GM19025 (cell line): ENCODE measurements at regions not wholly inside any gene's neighbourhood (a gene's known extent, or its start where the extent isn't known, plus 50 kb on each side); places are given as distances from the start of the nearest gene placed in this dataset.

Source experiments
- ATAC-seq: cut with Tn5 transposase; IDR thresholded peaks from one replicate; pipeline ENCODE4 v1.9.1; 2021; ENCODE audit warnings: mild to moderate bottlenecking, low read depth, moderate library complexity; ENCODE audit not compliant: unreplicated experiment

DNA sequence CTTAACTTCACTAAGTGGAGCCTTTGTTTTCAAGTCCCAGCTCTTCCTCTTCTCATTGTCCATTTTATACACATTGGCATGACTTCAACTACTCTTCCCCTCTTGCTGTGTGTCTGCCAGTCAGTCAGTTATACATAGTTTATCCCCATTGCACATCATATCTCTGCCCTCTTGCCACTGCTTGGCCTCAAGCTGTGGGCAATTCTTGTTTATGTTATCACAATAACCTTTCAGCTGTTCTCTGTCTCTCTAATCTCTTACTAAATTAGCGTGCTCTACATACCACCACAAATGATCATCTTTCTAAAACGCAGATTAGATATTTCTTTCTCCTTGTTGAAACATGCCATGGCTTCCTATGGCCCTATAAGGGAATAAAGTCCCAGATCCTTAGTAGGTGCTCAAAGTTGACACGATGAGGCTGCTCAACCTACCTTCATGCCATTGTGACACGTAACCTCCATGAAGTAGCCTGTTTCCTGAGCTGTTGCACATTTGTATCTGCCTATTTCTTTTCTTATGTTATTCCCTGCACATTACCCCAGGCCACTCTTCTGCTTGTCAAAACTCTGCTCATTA, 239.3 kb downstream of the GAS1 start:
- ATAC-seq = no peak

DNA sequence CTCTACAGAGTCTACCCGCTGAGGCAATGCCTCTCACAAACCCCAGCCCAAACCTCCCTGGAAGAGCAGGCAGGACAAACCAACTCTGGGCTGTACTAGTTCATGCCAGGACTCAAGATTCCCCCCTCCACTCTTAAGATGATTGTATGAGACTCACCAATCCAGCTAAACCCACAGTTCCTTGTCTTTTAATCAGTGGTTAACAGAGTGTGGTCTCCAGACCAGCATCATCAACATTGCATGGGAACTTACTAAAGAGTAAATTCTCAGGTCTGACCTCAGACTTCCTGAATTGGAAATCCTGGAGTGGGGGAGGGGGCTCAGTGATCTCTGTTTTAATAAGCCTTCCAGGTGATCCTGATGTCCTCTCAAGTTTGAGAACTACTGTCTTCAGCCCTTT, 240.9 kb downstream of the GAS1 start:
- ATAC-seq = no peak

DNA sequence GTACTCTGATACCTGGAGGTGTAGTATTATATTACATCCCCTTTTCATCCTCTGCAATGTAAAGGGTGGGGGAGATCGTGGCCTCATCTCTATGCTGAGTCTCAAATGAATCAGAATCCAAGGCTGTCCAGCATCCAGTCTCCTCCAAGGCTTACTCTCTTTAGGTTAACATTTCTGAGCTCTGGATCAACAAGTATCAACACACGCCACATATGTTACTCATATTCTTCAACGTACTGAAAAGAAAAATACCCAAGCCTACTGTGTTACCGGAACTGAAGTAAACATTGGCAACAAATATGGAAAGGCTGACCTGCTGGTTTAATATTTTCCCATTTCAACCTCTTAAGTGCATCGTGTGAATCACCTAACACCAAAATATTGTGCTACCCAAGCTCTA, 241.8 kb downstream of the GAS1 start:
- no peak for ATAC-seq

DNA sequence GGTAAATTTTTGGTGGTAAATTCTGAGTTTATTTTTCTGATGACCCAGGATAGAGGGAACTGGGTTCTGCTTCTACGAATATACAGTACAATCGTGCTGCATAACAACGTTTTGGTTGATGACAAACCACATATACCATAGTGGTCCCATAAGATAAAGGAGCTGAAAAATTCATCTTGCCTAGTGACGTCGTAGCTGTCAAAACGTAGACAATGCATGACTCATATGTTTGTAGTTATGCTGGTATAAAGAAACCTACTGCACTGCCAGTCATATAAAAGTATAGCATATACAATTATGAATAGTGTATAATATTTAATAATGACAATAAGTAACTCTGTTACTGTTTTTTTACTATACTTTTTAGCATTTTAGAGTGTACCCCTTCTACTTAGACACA, 244.0 kb downstream of the GAS1 start:
- ATAC-seq = no peak

DNA sequence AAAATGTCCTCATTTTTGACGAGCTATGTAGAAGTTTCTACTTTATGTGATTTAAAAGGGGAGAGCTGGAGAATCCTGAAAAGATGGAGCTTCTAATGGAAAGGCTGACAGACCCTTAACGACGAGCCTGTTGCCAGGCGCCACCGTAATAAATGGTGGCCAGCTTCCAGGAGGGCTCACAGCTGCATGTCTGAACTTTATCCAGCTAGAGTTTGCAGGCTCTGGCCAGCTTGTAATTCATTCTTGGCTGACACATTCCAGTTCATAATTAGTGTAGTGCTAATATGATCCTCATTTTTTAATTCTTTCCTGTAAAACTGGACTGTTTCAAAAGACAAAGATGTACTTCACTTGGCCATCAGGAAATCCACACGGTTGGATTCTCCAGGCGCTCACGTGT, 246.7 kb downstream of the GAS1 start:
- ATAC-seq = no peak

DNA sequence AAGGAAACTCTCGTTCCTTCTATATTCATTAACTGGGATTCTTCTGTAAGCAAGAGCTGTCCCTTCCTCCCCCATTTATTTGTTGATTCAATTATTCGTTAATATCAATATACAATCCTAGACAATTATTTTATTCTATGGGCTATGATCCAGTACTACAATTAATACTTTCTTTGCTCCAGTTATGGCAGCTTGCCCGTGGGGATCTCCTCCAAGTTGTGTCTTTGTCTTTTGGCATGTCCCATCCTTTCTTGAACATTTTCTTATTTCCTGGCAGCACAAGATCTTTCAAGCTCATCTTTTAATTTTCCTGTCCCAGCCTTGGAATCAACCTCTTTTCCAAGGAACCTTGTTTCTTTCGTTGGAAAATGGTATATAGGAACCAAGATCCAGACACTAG, 249.3 kb downstream of the GAS1 start:
- ATAC-seq = no peak

DNA sequence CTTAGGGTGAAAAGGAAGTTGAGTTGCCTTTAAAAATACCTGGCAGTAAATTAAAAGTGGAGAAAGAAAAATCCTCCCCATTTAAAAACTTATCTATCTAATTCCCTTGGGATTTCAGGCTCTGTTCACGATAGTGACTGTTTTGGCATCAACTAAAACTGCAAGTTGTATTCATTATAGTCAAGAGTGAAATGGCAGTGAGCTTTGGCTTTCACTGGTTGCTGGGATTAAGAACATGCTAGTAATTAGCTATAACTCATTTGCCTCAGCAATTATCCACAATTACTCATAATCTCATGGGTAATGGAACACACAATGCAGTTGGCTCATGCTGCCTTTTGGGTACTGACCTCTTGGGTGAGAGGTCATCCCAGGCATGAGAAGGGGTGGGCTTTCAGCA, 250.1 kb downstream of the GAS1 start:
- ATAC-seq = no peak

DNA sequence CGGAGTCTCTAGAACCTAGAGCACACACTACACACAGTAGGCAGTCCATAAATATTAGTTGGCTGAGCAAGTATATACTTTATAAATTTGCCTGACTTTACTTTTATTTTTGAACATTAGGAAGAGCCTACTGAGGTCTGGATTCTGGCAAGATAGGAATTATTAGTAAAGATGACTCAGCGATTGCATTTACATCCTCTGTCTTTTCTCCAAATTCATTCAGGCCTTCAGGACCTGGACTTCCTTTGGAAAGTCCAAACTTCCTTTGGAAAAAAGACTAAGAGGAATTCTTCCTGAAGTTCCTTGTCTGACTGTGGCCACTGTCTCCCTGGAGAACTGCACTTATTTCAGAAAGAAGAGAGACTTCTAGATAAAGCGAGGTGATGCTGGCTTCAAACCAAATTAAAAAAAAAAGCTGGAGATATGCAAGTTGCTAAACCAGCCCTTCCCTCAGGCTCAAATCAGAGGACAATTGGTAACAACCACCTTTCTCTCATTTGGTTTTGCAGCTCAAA, 251.3 kb downstream of the GAS1 start:
- ATAC-seq = no peak

DNA sequence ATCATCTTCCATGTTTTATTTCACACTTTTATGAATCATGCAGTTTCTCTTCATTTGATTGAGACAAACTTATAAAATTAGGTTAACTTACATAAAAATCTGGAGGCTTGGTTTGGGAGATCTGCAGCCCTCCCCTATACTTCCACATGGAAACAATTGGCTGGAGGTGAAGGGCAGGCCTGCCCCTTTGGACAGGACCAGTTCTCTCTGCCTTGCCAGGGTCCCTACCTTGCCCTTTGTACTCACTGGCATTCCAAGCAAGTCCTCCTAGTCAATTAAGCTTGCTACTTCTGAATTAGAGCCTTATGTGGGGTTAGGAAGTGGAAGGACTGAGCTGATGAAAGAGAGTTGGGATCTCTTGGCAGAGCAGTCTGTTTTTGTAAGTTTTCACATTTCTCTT, 257.3 kb downstream of the GAS1 start:
- ATAC-seq = no peak

DNA sequence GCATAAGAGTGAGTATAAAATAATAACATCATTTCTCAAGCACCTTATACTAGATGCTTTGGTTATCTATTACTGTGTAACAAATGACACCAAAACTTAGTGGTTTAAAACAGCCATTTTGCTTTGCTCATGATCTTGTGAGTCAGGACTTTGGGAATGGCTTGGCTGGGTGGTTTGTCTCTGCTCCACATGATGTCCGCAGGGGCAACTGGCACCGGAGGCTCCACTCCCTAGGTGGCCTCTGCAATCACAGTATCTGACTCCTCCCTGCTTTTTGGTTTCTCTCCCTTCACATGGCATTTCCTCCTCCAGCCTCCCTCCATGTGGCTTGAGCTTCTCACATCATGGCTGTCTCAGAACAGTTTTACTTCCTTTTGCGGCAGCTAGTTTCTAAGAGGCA, 259.5 kb downstream of the GAS1 start:
- no peak for ATAC-seq

DNA sequence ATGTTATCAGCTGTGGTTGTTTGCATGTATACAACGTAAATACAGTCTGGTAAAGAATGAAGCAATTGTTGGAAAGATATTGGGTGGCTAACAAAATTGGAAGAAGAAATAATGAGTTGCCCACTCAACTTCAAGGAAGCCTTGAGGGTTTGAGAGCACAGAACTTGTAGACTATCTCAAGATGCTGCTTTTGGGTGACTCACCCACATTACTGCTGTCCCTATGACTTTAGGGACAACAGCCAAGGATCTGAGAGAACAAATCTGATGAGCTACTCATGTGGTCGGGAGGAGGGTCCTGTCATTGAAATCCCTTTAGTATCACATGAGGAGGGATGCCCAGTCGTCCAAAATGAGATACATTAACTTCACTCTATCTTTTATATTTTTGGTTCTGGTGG, 261.8 kb downstream of the GAS1 start:
- no peak for ATAC-seq

DNA sequence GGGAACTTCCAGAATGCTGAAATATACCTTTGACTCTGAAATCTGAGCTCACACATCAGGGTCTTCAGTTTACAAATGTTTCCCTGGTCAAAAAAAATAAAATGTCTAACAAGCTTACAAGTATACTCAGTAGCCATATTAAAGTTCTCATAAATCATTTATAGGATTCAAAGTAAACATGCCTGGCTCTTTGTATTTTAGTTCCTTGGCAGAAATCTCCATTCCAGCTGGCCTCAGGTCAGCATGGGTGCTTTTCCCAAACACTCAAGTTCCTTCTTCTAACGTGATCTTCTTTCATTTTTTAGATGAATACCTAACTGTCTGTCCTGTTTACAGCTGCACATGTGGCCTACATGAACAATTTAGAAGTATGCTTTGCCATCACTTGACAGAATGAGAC, 263.2 kb downstream of the GAS1 start:
- no peak for ATAC-seq

DNA sequence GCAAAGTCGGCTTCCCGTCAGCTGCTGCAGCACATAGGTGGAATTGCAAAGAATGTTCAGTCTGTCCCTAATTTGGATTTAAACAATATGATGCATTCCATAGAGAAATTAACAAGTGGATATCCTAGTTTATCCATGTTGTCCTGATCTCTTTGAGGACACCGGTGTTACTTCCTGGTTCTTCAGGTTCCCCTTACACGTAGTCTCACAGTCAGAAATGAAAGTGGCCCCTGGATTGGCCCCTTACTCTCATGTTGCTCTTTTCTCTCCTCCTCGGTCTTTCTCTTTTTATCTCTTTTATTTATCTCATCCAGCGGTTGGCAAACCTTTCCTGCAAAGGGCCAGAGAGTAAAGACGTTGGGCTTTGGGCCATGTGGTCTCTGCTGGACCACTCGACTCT, 265.1 kb downstream of the GAS1 start:
- no peak for ATAC-seq

DNA sequence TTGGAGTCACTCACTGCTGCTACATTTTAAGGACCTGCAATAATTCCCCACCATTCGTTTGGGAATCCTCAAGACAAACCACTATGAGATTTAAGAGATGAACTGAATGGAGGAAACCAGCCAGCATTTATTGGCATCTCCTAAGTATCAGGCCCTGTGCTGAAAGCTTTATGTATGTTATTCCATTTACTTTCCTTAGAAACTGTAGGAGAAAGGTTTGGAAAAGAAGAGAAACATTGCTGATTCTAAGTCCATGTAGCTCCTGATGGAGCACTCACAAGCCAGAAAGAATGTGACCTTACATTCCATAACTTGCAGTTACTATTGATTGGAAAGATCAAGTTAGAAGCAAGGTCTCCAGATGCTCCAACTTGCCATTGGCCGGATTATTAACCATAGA, 267.4 kb downstream of the GAS1 start:
- ATAC-seq = no peak

DNA sequence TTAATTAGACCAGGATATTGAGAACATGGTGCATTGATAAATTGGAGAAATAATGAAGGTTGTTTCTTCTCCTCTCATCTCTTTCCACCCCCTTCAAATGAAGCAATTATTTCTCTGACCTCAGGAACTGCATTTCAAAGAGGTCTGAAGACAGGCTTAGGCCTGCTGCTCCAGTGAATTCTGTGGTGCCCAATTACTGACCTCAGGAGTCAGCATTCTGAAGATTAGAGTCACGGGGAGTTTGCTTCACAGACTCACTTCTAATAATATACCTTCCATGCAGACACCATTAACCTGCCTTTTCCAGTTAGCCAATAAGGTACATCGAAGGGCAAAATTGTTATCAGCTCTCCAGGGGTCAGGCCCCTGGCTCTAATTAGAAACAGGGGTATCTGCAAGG, 270.9 kb downstream of the GAS1 start:
- ATAC-seq = no peak

DNA sequence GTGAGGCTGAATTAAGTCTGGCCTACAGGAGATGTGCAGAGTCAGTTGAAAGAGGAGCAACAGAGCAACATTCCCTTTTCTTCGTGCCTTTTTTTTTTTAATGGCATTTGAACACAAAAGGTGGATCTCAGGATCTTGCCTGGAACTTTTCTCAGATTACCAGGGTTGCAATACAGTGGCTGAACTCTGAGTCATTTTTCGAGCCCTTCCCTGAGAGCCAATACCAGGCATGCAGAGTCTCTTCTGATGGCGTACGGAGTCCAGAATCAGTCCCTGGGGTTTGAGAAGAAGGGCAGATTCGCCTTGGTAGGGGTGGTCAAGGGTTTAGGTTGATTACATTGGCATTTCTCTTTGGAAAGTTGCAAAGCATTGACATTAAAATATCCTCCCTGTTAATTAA, 271.5 kb downstream of the GAS1 start:
- ATAC-seq = no peak

DNA sequence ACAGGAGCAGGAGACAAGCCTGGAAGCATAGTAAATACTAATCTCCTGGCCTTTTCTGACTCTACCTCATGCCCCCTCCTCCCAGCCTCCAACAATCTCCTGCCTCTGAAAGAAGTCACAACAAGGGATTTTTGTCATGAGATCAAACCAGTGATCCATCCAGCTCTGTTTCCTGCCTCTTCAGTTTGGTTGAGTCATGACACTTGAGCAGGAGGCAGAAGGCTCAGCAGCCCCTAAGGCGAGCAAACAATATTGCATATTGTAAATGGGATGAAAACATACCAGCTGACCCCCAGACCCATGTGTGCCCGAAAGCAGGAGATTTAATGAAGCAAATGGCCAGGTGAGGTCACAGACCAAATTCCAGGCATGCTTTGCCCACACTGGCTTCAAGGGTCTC, 272.8 kb downstream of the GAS1 start:
- no peak for ATAC-seq

DNA sequence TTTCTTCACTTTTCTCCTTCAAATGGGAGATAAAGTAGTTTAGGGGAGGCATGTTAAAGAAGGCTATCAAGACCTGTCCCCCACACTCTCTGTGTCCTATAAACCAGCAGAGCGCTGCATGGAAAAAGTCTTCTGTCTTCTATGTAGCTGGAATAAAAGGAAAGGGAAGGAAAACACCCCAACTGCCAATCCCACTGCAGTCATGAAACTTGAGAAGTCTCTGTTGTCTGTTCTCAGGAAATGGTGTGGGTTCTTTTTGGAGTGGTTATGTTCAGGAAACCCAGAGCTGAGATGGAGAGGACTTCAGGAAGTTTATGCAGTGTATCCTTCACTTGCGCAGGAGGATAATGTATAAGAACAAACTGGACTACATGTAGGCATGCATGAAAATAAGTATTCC, 274.3 kb downstream of the GAS1 start:
- no peak for ATAC-seq

DNA sequence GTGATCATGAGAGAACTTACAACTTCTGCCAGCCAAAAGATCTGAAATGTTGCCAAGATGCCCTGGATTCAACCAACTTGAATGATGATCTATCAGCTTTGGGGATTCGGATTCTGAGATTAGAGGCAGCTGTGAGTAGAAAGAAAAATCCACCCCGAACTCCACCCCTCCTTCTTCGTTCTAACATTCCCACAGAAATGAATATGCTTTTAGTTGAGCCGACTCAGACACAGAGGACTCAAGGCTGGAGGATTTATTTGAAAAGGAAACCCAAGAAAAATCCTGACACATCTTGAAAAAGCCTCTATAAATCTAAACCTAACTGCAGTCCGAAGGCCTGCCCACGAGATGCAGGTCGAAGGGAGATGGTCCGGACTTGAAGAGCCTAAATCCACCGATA, 275.0 kb downstream of the GAS1 start:
- ATAC-seq = no peak

DNA sequence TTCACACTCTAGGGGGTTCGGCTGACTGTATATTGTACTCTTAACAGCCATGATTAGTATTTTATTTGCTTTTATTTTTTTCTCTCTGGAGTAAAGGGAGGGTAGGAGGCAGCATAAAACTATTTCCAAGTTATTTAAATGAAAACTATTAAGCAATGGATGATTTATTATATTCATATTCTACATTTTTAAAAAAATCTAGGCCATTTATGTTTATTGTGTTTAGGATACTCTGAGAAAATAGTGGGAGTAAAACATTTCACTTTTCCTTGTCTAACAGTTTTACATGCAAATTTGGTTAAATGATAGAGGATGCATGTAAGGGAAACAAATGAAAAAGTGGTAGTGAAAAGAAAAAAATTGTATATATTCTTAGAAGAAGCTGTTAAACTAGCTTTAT, 276.3 kb downstream of the GAS1 start:
- no peak for ATAC-seq

DNA sequence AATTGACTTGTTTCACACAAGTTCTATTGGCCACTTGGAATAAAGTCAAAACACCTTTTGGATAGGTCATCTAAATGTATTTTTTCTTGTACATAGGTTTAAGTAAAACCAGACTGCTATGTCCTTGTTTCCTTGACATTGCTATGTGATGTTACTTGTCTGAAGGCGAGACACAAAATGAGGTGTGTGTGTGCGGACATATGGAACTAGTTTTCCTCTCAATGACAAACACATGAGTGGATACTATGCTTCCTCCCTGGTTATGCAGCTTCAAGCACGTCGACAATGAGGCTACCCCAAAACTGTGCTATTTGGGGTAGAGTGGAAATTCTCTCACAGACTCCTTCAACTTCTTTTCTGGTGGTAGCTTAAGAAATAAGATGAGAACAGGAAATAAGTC, 276.8 kb downstream of the GAS1 start:
- ATAC-seq = no peak

DNA sequence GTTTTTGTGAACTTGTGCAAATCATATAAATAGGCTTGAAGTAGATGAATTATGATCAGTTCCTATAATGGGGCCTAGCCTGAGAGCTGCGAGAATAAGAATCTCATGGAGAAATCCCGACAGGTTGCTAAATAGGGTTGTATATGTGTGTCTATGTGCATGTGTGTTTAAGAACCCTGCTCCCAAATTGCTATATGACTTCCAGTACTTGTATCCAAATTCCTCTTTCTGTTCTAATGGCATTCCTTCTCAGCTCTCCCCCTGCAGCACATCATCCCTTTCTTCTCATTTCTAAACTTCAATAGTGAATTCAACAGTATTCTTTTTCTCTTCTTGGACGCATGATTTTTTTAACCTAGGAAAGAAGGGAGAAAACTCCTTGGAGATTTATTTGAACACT, 277.2 kb downstream of the GAS1 start:
- ATAC-seq = no peak

DNA sequence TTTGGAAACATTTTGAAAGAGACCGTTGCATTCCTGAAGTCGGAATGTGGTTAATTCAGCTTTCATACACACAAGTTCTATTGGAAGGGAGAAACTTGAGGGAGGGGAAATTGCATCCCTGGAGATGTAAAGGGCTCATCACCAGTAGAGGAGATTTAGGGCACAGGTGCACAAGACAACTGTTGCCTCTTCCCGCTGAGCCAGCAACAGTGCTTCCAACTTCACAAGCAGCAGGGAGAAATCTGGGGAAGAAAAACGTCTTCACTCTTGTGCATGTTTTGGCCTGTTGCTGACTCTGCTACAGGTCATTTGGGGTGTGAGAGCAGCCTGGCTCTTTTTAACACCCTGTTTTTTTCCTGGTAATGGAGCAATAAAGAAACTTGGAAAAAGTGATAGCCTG, 277.9 kb downstream of the GAS1 start:
- no peak for ATAC-seq
